GM12878 (cell line): ENCODE measurements at regions not wholly inside any gene's neighbourhood (a gene's known extent, or its start where the extent isn't known, plus 50 kb on each side); places are given as distances from the start of the nearest gene placed in this dataset.

ENCODE experiments used
- EGR1 ChIP-seq, 2 experiments: IDR thresholded peaks; 1 replicate in 1 of 2; 2 replicates in 1 of 2; pipeline ENCODE4 v1.6.1; 2011 to 2012; ENCODE audit warnings: low read depth in 2 of 2, low read length in 2 of 2, borderline replicate concordance in 1 of 2, mild to moderate bottlenecking in 1 of 2, moderate library complexity in 1 of 2
- EP300 ChIP-seq, 2 experiments: fragments of 150-350 bp in 1 of 2; IDR thresholded peaks; 2 replicates each; pipeline ENCODE4 v1.6.1; 2011 to 2012; ENCODE audit warnings: low read depth in 2 of 2, low read length in 2 of 2, borderline replicate concordance in 1 of 2, improper control_type of control experiment in 1 of 2, inconsistent platforms in 1 of 2; ENCODE audit not compliant: control insufficient read depth in 1 of 2
- GATAD2B ChIP-seq: fragments of 450-650 bp; conservative IDR thresholded peaks from 2 replicates; pipeline ENCODE4 v1.6.1; 2017; ENCODE audit warnings: low read depth, mild to moderate bottlenecking, moderate library complexity
- HDAC2 ChIP-seq: fragments of 200-600 bp; sonication (generic); IDR thresholded peaks from 2 replicates; pipeline ENCODE4 v1.6.1; 2017
- POLR2A ChIP-seq: IDR thresholded peaks from 2 replicates; pipeline ENCODE4 v1.6.1; 2011; ENCODE audit warnings: low read depth, mild to moderate bottlenecking, low read length
- POLR2AphosphoS5 ChIP-seq: IDR thresholded peaks from 2 replicates; pipeline ENCODE4 v1.6.1; 2011; ENCODE audit warnings: mild to moderate bottlenecking, low read length, inconsistent platforms
- RAD51 ChIP-seq: fragments of 450-650 bp; IDR thresholded peaks from 2 replicates; pipeline ENCODE4 v1.6.1; 2016; ENCODE audit warnings: moderate library complexity, mild to moderate bottlenecking, inconsistent platforms
- TF ChIP-seq, protein P1 (sequence below), 3 experiments: IDR thresholded peaks in 2 of 3; conservative IDR thresholded peaks in 1 of 3; 2 replicates each; pipeline ENCODE4 v1.5.1; 2011; ENCODE audit warnings: low read depth in 3 of 3, low read length in 3 of 3, mild to moderate bottlenecking in 3 of 3, control low read depth in 2 of 3, moderate library complexity in 2 of 3, inconsistent platforms in 1 of 3, mixed read lengths in 1 of 3; ENCODE audit not compliant: control insufficient read depth in 2 of 3, insufficient read depth in 1 of 3; ENCODE audit errors: extremely low read depth in 1 of 3
- TF ChIP-seq, protein P2 (sequence below): IDR thresholded peaks from 2 replicates; pipeline ENCODE4 v1.6.1; 2011; ENCODE audit warnings: borderline replicate concordance, low read depth, mild to moderate bottlenecking, moderate library complexity, mixed read lengths, low read length; ENCODE audit not compliant: insufficient read depth; ENCODE audit errors: extremely low read length

GRCh38 chr2:236647621-236648020, 78.0 kb downstream of the ACKR3 start:
- TF ChIP-seq POLR2AphosphoS5 (no peak), EGR1 (IDR thresholded peaks at IDR 0.05; ENCODE audit: borderline replicate concordance in 1 of 2, low read depth in 2 of 2, low read length in 2 of 2) (no peak), GATAD2B (no peak), RAD51 (no peak), POLR2A (no peak), EP300 (IDR thresholded peaks at IDR 0.05; ENCODE audit: borderline replicate concordance in 1 of 2, control insufficient read depth in 1 of 2, low read depth in 2 of 2, low read length in 2 of 2) (no peak), HDAC2 (no peak)
- TF ChIP-seq, protein P1, sequence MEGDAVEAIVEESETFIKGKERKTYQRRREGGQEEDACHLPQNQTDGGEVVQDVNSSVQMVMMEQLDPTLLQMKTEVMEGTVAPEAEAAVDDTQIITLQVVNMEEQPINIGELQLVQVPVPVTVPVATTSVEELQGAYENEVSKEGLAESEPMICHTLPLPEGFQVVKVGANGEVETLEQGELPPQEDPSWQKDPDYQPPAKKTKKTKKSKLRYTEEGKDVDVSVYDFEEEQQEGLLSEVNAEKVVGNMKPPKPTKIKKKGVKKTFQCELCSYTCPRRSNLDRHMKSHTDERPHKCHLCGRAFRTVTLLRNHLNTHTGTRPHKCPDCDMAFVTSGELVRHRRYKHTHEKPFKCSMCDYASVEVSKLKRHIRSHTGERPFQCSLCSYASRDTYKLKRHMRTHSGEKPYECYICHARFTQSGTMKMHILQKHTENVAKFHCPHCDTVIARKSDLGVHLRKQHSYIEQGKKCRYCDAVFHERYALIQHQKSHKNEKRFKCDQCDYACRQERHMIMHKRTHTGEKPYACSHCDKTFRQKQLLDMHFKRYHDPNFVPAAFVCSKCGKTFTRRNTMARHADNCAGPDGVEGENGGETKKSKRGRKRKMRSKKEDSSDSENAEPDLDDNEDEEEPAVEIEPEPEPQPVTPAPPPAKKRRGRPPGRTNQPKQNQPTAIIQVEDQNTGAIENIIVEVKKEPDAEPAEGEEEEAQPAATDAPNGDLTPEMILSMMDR (IDR thresholded peaks at IDR 0.05 in 2 of 3, conservative IDR thresholded peaks at IDR 0.05 in 1 of 3; ENCODE audit: control insufficient read depth in 2 of 3, extremely low read depth in 1 of 3, insufficient read depth in 1 of 3, low read depth in 3 of 3, low read length in 3 of 3): no peak
- TF ChIP-seq, protein P2, sequence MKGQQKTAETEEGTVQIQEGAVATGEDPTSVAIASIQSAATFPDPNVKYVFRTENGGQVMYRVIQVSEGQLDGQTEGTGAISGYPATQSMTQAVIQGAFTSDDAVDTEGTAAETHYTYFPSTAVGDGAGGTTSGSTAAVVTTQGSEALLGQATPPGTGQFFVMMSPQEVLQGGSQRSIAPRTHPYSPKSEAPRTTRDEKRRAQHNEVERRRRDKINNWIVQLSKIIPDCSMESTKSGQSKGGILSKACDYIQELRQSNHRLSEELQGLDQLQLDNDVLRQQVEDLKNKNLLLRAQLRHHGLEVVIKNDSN: no peak
